Mucosa of rectum (tissue), 2 donors: ENCODE measurements at regions not wholly inside any gene's neighbourhood (a gene's known extent, or its start where the extent isn't known, plus 50 kb on each side); places are given as distances from the start of the nearest gene placed in this dataset.

ENCODE experiments used
- H3K27ac ChIP-seq, 2 donors: one replicate each; pipeline ENCODE4 v1.7.0; 2013; ENCODE audit warnings: inconsistent platforms in 2 of 2, low read depth in 2 of 2, low read length in 2 of 2
- H3K27me3 ChIP-seq, 2 donors: one replicate each; pipeline ENCODE4 v1.7.0; 2013; ENCODE audit warnings: low read length in 2 of 2; ENCODE audit not compliant: control insufficient read depth in 2 of 2, insufficient read depth in 2 of 2
- H3K36me3 ChIP-seq, 2 donors: one replicate each; pipeline ENCODE4 v1.7.0; 2013; ENCODE audit warnings: low read length in 2 of 2; ENCODE audit not compliant: control insufficient read depth in 2 of 2, insufficient read depth in 2 of 2
- H3K4me1 ChIP-seq, 2 donors: one replicate each; pipeline ENCODE4 v1.7.0; 2013; ENCODE audit warnings: low read length in 2 of 2, mild to moderate bottlenecking in 1 of 2; ENCODE audit not compliant: control insufficient read depth in 2 of 2, insufficient read depth in 2 of 2
- H3K4me3 ChIP-seq, 2 donors: one replicate each; pipeline ENCODE4 v1.7.0; 2013; ENCODE audit warnings: low read length in 2 of 2
- H3K9ac ChIP-seq, 2 donors: one replicate each; pipeline ENCODE4 v1.7.0; 2013; ENCODE audit warnings: low read length in 2 of 2, low read depth in 1 of 2, mild to moderate bottlenecking in 1 of 2
- H3K9me3 ChIP-seq, 2 donors: one replicate each; pipeline ENCODE4 v1.7.0; 2013; ENCODE audit warnings: low read length in 2 of 2; ENCODE audit not compliant: control insufficient read depth in 2 of 2
- donor health status: healthy.
- donor health status: Normal muscosa, but diverticular disease.

DNA sequence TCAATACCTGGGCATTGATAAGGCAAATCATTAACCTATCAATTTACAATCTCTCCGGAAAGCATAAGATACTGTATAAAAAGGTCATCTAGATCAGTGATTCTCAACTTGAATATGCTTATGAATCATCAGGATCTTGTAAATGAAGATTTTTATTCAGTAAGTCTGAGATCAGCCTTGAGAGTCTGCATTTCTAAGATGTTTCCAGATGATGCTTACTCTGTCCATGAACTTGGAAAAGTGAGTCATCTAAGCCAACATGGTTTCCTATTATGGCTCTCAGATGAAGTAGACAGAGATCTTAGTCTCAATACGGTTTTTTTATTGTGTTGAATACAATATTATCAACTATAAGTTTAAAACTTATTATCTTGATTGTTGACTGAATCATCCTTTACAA lies 226.4 kb upstream of the KIRREL3 start:
- no peaks in the 10 kb centered on the region for H3K36me3 ChIP-seq
- no peaks in the 10 kb centered on the region for H3K27me3 ChIP-seq
- no peaks in the 10 kb centered on the region for H3K4me1 ChIP-seq
- H3K9me3 ChIP-seq = no peaks in the 10 kb centered on the region
- no peak overlapping the region for H3K27ac ChIP-seq
- no peak overlapping the region for H3K9ac ChIP-seq
- no peak overlapping the region for H3K4me3 ChIP-seq

DNA sequence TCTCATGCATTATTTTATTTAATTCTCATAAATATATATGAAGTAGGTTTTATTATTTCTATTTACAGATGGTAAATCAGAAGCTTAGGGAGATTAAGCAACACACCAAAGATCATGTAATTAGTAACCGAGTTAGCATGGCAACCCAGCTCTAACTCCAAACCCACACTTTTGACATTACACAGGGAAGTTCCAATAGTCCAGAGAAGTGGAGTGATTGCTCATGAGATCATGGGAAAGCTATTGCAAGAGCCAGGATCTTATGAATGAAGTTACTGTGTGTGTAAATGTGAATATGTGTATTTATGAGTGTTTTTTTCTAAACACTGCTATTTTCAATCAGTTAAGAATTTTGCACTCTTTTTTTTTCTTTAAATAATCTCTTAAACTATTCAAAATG lies 225.8 kb upstream of the KIRREL3 start:
- H3K4me1 ChIP-seq = no peaks in the 10 kb centered on the region
- no peak overlapping the region for H3K9ac ChIP-seq
- H3K36me3 ChIP-seq = no peaks in the 10 kb centered on the region
- H3K9me3 ChIP-seq = no peaks in the 10 kb centered on the region
- H3K27ac ChIP-seq = no peak overlapping the region
- H3K4me3 ChIP-seq = no peak overlapping the region
- no peaks in the 10 kb centered on the region for H3K27me3 ChIP-seq

DNA sequence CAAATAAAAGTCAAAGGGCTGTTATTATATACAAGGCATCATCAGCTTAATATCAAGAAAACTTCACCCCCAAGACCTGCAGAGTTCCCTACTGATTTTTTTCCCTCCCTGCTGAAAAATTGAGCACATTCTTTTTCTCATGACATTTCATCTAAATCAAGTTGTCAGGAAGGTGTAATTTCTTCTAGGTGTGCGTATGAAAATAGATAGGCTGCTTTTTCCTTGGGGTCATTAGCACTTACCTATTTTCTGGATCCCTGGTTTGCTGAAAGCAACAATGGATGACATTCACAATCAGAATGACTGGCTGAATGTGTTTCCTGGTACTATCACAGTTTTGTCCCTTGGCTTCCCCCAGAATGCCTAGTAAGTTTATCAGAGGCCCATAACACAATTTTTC lies 225.0 kb upstream of the KIRREL3 start:
- no peak overlapping the region for H3K27ac ChIP-seq
- no peaks in the 10 kb centered on the region for H3K27me3 ChIP-seq
- no peaks in the 10 kb centered on the region for H3K9me3 ChIP-seq

DNA sequence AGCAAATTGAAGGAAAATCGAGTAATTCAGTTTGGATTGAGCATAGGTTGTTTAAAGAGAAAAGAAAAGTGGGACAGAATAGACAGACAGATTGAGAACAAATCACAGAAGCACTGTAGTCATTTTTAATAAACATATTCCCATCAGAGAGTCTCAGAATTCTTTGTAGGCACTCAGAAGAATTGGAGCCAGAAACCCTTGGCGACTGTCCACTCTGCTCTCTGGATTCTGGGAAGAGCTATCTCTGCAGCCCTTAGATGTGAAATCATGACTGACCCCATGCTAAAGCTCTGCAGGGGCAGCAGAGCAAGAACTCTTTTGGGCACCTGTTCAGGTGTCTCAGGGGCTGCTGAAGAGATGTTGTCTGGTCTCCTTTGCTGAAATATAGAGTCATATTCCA lies 223.7 kb upstream of the KIRREL3 start:
- Histone ChIP-seq H3K27ac (no peak overlapping the region), H3K27me3 (no peaks in the 10 kb centered on the region), H3K9me3 (no peaks in the 10 kb centered on the region), H3K36me3 (no peaks in the 10 kb centered on the region), H3K9ac (no peak overlapping the region), H3K4me3 (no peak overlapping the region), H3K4me1 (no peaks in the 10 kb centered on the region)

More for the DNA sequence above, 225.0 kb upstream of the KIRREL3 start:
- Histone ChIP-seq H3K4me1 (no peaks in the 10 kb centered on the region), H3K4me3 (no peak overlapping the region), H3K36me3 (no peaks in the 10 kb centered on the region), H3K9ac (no peak overlapping the region)

DNA sequence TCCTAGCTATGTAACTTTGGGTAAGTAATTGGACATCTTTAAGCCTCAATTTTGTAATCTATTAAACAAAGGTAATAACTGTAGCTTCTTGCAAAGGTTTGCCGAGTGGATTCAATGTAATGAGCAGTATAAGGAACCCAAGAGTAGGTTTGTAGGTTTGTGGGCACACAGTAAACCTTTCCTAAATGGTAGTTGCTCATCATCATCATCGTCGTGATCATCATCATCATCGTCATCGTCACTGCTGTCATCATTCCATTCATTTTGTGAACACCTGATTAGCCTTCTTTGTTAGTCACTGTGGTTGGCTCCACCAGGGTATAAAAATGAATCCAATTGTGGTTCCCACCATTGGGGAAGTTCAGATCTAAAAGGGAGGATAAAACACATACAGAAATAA lies 223.1 kb upstream of the KIRREL3 start:
- H3K27me3 ChIP-seq = no peaks in the 10 kb centered on the region
- no peak overlapping the region for H3K4me3 ChIP-seq
- H3K9me3 ChIP-seq = no peaks in the 10 kb centered on the region
- no peaks in the 10 kb centered on the region for H3K4me1 ChIP-seq
- H3K27ac ChIP-seq = no peak overlapping the region
- no peak overlapping the region for H3K9ac ChIP-seq
- no peaks in the 10 kb centered on the region for H3K36me3 ChIP-seq

DNA sequence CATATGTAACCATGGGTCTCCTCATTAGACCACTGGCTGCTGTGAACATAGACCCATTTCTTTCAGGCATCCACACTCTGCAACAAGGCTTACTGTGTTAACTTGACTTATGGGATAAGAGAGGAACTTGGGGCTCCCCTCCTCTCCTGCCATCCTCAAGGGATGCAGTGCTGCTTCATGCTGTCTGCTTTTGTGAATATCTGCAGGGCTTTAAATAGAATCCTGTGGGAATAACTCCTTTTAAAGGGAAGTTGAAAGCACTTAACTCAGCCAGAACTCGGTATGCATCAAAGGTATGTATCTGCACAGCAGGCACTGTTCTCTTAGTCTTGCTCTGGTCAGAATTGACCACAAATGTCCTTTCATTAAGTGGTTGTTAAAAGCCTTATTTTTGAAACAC lies 222.5 kb upstream of the KIRREL3 start:
- no peaks in the 10 kb centered on the region for H3K27me3 ChIP-seq
- no peak overlapping the region for H3K27ac ChIP-seq

DNA sequence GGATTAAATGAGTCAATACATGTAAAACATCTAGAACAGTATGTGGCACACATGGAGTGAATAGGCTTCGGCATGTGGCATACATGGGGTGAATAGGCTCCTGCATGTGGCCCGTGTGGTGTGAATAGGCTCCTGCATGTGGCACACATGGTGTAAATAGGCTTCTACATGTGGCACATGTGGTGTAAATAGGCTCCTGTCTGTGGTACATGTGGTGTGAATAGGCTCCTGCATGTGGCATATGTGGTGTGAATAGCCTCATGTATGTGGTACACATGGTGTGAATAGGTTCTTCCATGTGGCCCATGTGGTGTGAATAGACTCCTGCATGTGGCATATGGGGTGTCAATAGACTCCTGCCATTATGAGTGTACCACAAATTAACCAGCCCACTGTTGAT lies 219.1 kb upstream of the KIRREL3 start:
- H3K27me3 ChIP-seq = no peaks in the 10 kb centered on the region

More for the DNA sequence above, 222.5 kb upstream of the KIRREL3 start:
- Histone ChIP-seq H3K4me1 (no peaks in the 10 kb centered on the region), H3K9ac (no peak overlapping the region), H3K36me3 (no peaks in the 10 kb centered on the region), H3K4me3 (no peak overlapping the region), H3K9me3 (no peaks in the 10 kb centered on the region)

DNA sequence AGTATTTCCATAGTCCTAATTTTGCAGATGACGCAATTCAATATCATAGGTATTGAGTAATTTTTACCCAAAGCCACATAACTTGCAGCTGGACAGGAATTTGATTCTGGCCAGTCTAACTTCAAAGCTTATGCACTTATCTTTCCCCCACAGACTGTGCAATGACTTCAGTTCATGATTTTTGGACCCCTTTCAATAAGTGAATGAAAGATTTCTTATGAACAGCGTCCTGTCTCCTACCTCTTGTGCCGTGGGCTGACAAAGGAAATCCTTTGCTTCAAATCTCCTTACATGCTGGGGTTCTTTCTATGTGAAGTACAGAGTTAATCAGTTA lies 217.7 kb upstream of the KIRREL3 start:
- Histone ChIP-seq H3K4me3 (no peak overlapping the region), H3K9me3 (no peaks in the 10 kb centered on the region), H3K4me1 (no peaks in the 10 kb centered on the region), H3K27ac (no peak overlapping the region), H3K9ac (no peak overlapping the region), H3K27me3 (no peaks in the 10 kb centered on the region), H3K36me3 (no peaks in the 10 kb centered on the region)

More for the DNA sequence above, 219.1 kb upstream of the KIRREL3 start:
- no peak overlapping the region for H3K27ac ChIP-seq
- no peak overlapping the region for H3K4me3 ChIP-seq
- H3K9ac ChIP-seq = no peak overlapping the region
- no peaks in the 10 kb centered on the region for H3K4me1 ChIP-seq
- no peaks in the 10 kb centered on the region for H3K36me3 ChIP-seq
- H3K9me3 ChIP-seq = no peaks in the 10 kb centered on the region

DNA sequence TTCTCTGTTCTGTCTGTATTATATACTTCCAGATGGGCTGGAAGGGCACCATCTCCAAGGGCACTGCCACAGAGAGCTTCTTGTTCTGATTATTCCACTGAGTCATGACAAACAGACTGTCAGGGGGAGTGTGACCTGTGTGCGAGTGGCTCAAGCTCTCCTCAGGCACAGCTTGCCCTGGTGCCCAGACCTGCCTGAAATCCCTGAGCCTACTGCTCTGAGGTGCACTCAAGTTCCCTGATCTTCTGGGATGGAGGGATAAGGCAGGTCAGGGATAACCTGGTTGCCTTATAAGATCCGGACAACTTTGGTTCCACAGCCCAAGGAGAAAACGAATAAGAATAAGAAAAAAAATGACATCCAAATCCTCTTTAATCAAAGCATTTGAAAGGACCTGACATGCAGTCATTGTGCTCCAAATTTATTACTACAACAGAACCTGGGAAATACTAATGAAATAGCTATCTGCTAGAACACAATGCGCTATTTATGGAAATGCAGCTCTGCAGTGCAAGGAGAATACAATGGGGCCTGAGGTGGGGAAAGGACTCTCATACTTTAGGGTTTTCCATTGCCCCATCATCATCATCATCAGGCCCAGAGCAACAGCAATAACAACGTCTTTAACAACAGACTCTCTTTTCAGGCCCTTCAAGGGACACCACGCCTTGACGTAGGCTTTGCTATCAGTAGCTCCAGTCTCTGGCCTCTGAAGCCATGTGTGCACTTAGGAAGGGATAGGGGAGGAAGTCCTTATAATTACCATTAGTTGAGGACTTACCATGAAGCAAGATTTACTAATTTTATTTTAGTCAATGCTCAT lies 217.1 kb upstream of the KIRREL3 start:
- no peaks in the 10 kb centered on the region for H3K4me1 ChIP-seq
- no peaks in the 10 kb centered on the region for H3K27me3 ChIP-seq
- no peak overlapping the region for H3K9ac ChIP-seq
- H3K27ac ChIP-seq = no peak overlapping the region
- no peaks in the 10 kb centered on the region for H3K9me3 ChIP-seq
- H3K4me3 ChIP-seq = no peak overlapping the region
- H3K36me3 ChIP-seq = no peaks in the 10 kb centered on the region

DNA sequence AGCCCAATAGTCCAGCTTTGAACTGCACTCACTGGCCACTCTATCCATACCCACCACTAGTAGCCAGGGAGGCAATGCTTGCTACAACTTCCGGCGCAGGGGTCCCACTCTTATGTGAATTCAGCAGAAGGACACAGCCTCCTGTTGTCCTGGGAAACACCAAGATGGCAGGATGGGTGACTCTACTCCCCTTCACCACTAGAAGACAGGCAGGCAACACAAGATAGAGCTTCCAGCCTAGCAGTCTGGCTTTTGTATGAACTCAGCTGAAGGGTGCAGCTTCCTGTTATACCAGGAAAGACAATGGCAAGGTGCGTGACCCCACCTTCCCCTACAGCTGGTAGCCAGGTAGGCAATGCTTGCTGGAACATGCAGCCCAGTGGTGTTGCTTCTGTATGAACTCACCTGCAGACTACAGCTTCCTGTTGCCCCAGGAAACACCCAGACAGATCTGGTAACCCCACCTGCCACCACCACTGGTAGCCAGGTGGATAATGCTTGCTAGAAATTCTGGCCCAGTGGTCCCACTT lies 205.2 kb upstream of the KIRREL3 start:
- peaks cover 0 to 4% of the 10 kb centered on the region in 2 donors for H3K9me3 ChIP-seq
- H3K9ac ChIP-seq = no peak overlapping the region
- H3K4me1 ChIP-seq = no peaks in the 10 kb centered on the region
- no peaks in the 10 kb centered on the region for H3K36me3 ChIP-seq
- H3K4me3 ChIP-seq = no peak overlapping the region
- H3K27me3 ChIP-seq = no peaks in the 10 kb centered on the region
- no peak overlapping the region for H3K27ac ChIP-seq
